Tibial artery (tissue), 4 donors: ENCODE measurements at regions not wholly inside any gene's neighbourhood (a gene's known extent, or its start where the extent isn't known, plus 50 kb on each side); places are given as distances from the start of the nearest gene placed in this dataset.

Experiments used
- DNase-seq, 2 donors: peaks; one replicate each; pipeline ENCODE4 v3.0.0-alpha.2; 2019
- H3K27ac ChIP-seq, 2 donors: fragments of 200-600 bp; sonication (generic) in 1 of 2; 1 replicate in 1 of 2; 2 replicates in 1 of 2; pipeline ENCODE4 v1.5.1; 2018 to 2019; ENCODE audit warnings: mild to moderate bottlenecking in 1 of 2
- H3K27me3 ChIP-seq, 2 donors: fragments of 200-600 bp; sonication (generic) in 1 of 2; one replicate each; pipeline versions ENCODE4 v1.5.1 to v1.6.0; 2016 to 2019
- H3K36me3 ChIP-seq, 3 donors: fragments of 200-600 bp; sonication (generic) in 2 of 3; one replicate each; pipeline ENCODE4 v1.5.1; 2016 to 2019; ENCODE audit warnings: mild to moderate bottlenecking in 2 of 3
- H3K4me1 ChIP-seq, 4 donors: fragments of 200-600 bp; sonication (generic) in 2 of 4; 1 replicate in 3 of 4; 2 replicates in 1 of 4; pipeline ENCODE4 v1.5.1; 2016 to 2019
- H3K4me3 ChIP-seq, 2 donors: fragments of 200-600 bp; sonication (generic) in 1 of 2; 1 replicate in 1 of 2; 2 replicates in 1 of 2; pipeline ENCODE4 v1.5.1; 2018 to 2019; ENCODE audit warnings: mild to moderate bottlenecking in 2 of 2
- H3K9me3 ChIP-seq, 3 donors: fragments of 200-600 bp; sonication (generic) in 1 of 3; one replicate each; pipeline ENCODE4 v1.5.1; 2016 to 2019
- CTCF ChIP-seq, 2 experiments: fragments of 200-600 bp in 1 of 2; fragments of 450-650 bp in 1 of 2; IDR thresholded peaks; one replicate each; pipeline ENCODE4 v1.5.1; 2017 to 2019; ENCODE audit warnings: antibody characterized with exemption in 2 of 2, mild to moderate bottlenecking in 1 of 2, moderate library complexity in 1 of 2
- intact Hi-C: fragments of 100-400 bp; cut with DNase I; formaldehyde crosslinking; loops from one replicate; pipeline ENCODE4 v1.15.0; 2023; ENCODE audit warnings: low total_unique reads

DNA sequence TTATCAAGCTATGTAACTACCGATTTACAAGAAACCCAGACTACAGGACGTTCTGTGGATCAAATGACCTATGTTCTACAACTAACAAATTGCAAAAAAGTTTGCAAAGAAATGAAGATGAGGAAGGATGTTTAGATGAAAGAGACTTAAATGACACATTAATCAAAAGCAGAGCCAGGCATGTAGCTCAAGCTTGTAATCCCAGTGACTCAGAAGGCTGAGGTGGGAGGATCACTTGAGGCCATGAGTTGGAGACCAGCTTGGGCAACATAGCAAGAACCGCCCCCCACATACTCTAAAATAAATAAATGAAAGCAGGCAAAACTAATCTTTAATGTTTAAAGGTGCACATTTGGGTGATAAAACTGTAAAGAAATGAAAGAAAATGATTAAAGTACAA is 331.9 kb downstream of the BTG1 start:
- peaks cover 0 to 14% (median 7%) of the 10 kb centered on the region in 4 donors for H3K4me1 ChIP-seq
- peaks cover 0 to 4% (median 0%) of the 10 kb centered on the region in 3 donors for H3K9me3 ChIP-seq
- H3K36me3 ChIP-seq, result no peaks in the 10 kb centered on the region
- no peak overlapping the region for H3K4me3 ChIP-seq
- no peak for DNase-seq
- H3K27ac ChIP-seq, result no peak overlapping the region
- no peak for TF ChIP-seq CTCF (IDR thresholded peaks at IDR 0.05)
- H3K27me3 ChIP-seq, result no peaks in the 10 kb centered on the region
- intact Hi-C loops, result loop anchor here (5.0 to 10.0 kb wide), 2 partner anchors 331 to 754 kb away; partner anchors contain the start of gene BTG1

- H3K27me3 ChIP-seq, result no peaks in the 10 kb centered on the region
- peak; percentile 80 to 83 for DNase-seq
- intact Hi-C loops, result loop anchor here (5.0 to 10.0 kb wide), 2 partner anchors 333 to 756 kb away; partner anchors contain the start of gene BTG1
- H3K9me3 ChIP-seq, result peaks cover 0 to 4% (median 3%) of the 10 kb centered on the region in 3 donors
- TF ChIP-seq CTCF (IDR thresholded peaks at IDR 0.05), result peak; percentile 79 to 81
- H3K36me3 ChIP-seq, result no peaks in the 10 kb centered on the region
- H3K4me3 ChIP-seq, result no peak overlapping the region
- no peaks in the 10 kb centered on the region for H3K4me1 ChIP-seq
- no peak overlapping the region for H3K27ac ChIP-seq
Observed at GRCh38 chr12:91811481-91812287, 334.0 kb downstream of the BTG1 start.

- Histone ChIP-seq H3K36me3 (no peaks in the 10 kb centered on the region), H3K4me1 (no peaks in the 10 kb centered on the region), H3K4me3 (no peak overlapping the region), H3K27ac (no peak overlapping the region), H3K27me3 (no peaks in the 10 kb centered on the region), H3K9me3 (peaks cover 0 to 12% (median 3%) of the 10 kb centered on the region in 3 donors)
- no peak for TF ChIP-seq CTCF (IDR thresholded peaks at IDR 0.05)
- intact Hi-C loops, result loop anchor here (5.0 to 10.0 kb wide), 2 partner anchors 334 to 757 kb away; partner anchors contain the start of gene BTG1
- no peak for DNase-seq
Observed at GRCh38 chr12:91810531-91811451, 334.9 kb downstream of the BTG1 start.

DNA sequence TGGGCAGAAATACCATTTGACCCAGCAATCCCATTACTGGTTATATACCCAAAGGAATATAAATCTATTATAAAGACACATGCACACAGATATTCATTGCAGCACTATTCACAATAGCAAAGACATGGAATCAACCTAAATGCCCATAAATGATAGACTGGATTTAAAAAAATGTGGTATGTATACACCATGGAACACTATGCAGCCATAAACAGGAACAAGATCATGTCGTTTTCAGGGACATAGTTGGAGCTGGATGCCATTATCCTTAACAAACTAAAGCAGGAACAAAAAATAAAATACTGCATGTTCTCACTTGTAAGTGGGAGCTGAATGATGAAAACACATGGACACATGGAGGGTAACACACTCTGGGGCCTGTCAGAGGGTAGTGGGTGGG is 335.6 kb downstream of the BTG1 start:
- no peak for TF ChIP-seq CTCF (IDR thresholded peaks at IDR 0.05)
- H3K27ac ChIP-seq, result no peak overlapping the region
- intact Hi-C loops, result loop anchor here (5.0 to 10.0 kb wide), 2 partner anchors 335 to 757 kb away; partner anchors contain the start of gene BTG1
- H3K4me3 ChIP-seq, result no peak overlapping the region
- no peaks in the 10 kb centered on the region for H3K27me3 ChIP-seq
- H3K36me3 ChIP-seq, result no peaks in the 10 kb centered on the region
- no peaks in the 10 kb centered on the region for H3K4me1 ChIP-seq
- DNase-seq, result no peak
- H3K9me3 ChIP-seq, result peaks cover 0 to 19% (median 10%) of the 10 kb centered on the region in 3 donors

DNA sequence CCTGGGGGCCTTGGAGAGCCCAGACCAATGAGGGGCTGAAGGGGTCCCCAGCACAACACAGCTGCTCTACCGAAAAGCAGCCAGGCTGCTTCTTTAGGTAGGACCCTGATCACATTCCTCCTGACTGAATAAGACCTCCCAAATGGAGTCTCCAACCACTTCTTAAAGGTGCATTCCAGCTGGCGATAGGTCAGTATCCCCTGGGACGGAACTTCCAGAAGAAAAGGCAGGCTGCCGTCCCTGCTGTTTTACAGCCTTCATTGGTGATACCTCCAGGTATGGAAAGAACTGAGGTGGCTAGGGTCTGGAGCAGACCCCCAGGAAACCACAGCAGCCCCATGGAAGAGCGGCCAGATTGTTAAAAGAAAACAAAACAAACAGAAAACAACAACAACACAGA is 340.6 kb downstream of the BTG1 start:
- intact Hi-C loops, result no loop called here
- no peaks in the 10 kb centered on the region for H3K4me1 ChIP-seq
- no peak for DNase-seq
- H3K9me3 ChIP-seq, result peaks cover 0 to 24% (median 12%) of the 10 kb centered on the region in 3 donors
- no peak for TF ChIP-seq CTCF (IDR thresholded peaks at IDR 0.05)
- H3K27me3 ChIP-seq, result no peaks in the 10 kb centered on the region
- no peak overlapping the region for H3K27ac ChIP-seq
- H3K4me3 ChIP-seq, result no peak overlapping the region
- H3K36me3 ChIP-seq, result no peaks in the 10 kb centered on the region
